ENCODE measurements at regions not wholly inside any gene's neighbourhood (a gene's known extent, or its start where the extent isn't known, plus 50 kb on each side); places are given as distances from the start of the nearest gene placed in this dataset.
"Not testable (repeated sequence)": the region's sequence is repeated elsewhere in the genome, so short reads cannot be mapped to it uniquely, and the experiment has no call there.

GRCh38 chr6:18527836-18528743 lies 140.9 kb downstream of the RNF144B start:
- DNase-seq (ENCODE audit: low read depth in 1 of 2, low spot score in 1 of 2): peak in 1 of 2 experiments; percentile 42
- TF ChIP-seq JUND (IDR thresholded peaks at IDR 0.05; ENCODE audit: low read depth): no peak
- in situ Hi-C loops (cut with HindIII; ENCODE audit: low pct_unique_long_range_greater_than_20kb, low sequenced_read_pairs): no loop called here

GRCh38 chr6:18530201-18530600 lies 143.1 kb downstream of the RNF144B start:
- in situ Hi-C loops (cut with HindIII; ENCODE audit: low pct_unique_long_range_greater_than_20kb, low sequenced_read_pairs): no loop called here
- no peak for TF ChIP-seq JUND (IDR thresholded peaks at IDR 0.05; ENCODE audit: low read depth)
- no peak for DNase-seq (ENCODE audit: low read depth in 1 of 2, low spot score in 1 of 2)

GRCh38 chr6:18532139-18532538 lies 145.0 kb downstream of the RNF144B start:
- no peak for TF ChIP-seq JUND (IDR thresholded peaks at IDR 0.05; ENCODE audit: low read depth)
- no peak for DNase-seq (ENCODE audit: low read depth in 1 of 2, low spot score in 1 of 2)
- in situ Hi-C loops (cut with HindIII; ENCODE audit: low pct_unique_long_range_greater_than_20kb, low sequenced_read_pairs): no loop called here

- in situ Hi-C loops (cut with HindIII; ENCODE audit: low pct_unique_long_range_greater_than_20kb, low sequenced_read_pairs): no loop called here
- no peak for TF ChIP-seq JUND (IDR thresholded peaks at IDR 0.05; ENCODE audit: low read depth)
- no peak for DNase-seq (ENCODE audit: low read depth in 1 of 2, low spot score in 1 of 2)
Measured at GRCh38 chr6:18533793-18534192, 146.6 kb downstream of the RNF144B start.

- no peak for DNase-seq (ENCODE audit: low read depth in 1 of 2, low spot score in 1 of 2)
- in situ Hi-C loops (cut with HindIII; ENCODE audit: low pct_unique_long_range_greater_than_20kb, low sequenced_read_pairs): no loop called here
- TF ChIP-seq JUND (IDR thresholded peaks at IDR 0.05; ENCODE audit: low read depth): no peak
Measured at GRCh38 chr6:18536591-18537055, 149.5 kb downstream of the RNF144B start.

- in situ Hi-C loops (cut with HindIII; ENCODE audit: low pct_unique_long_range_greater_than_20kb, low sequenced_read_pairs): no loop called here
Measured at GRCh38 chr6:18538315-18538714, 151.2 kb downstream of the RNF144B start.

GRCh38 chr6:18543051-18543450 lies 155.9 kb downstream of the RNF144B start:
- DNase-seq (ENCODE audit: low read depth in 1 of 2, low spot score in 1 of 2): no peak
- TF ChIP-seq JUND (IDR thresholded peaks at IDR 0.05; ENCODE audit: low read depth): no peak
- in situ Hi-C loops (cut with HindIII; ENCODE audit: low pct_unique_long_range_greater_than_20kb, low sequenced_read_pairs): no loop called here

More at GRCh38 chr6:18538315-18538714, 151.2 kb downstream of the RNF144B start:
- TF ChIP-seq JUND (IDR thresholded peaks at IDR 0.05; ENCODE audit: low read depth): no peak
- DNase-seq (ENCODE audit: low read depth in 1 of 2, low spot score in 1 of 2): no peak

GRCh38 chr6:18545142-18545541 lies 158.0 kb downstream of the RNF144B start:
- DNase-seq (ENCODE audit: low read depth in 1 of 2, low spot score in 1 of 2); in situ Hi-C loops (cut with HindIII; ENCODE audit: low pct_unique_long_range_greater_than_20kb, low sequenced_read_pairs): not testable (repeated sequence)

- no peak for DNase-seq (ENCODE audit: low read depth in 1 of 2, low spot score in 1 of 2)
- in situ Hi-C loops (cut with HindIII; ENCODE audit: low pct_unique_long_range_greater_than_20kb, low sequenced_read_pairs): no loop called here
Measured at GRCh38 chr6:18545726-18546125, 158.6 kb downstream of the RNF144B start.

GRCh38 chr6:18550119-18550518 lies 163.0 kb downstream of the RNF144B start:
- DNase-seq (ENCODE audit: low read depth in 1 of 2, low spot score in 1 of 2): no peak
- in situ Hi-C loops (cut with HindIII; ENCODE audit: low pct_unique_long_range_greater_than_20kb, low sequenced_read_pairs): no loop called here
- TF ChIP-seq JUND (IDR thresholded peaks at IDR 0.05; ENCODE audit: low read depth): no peak

More at GRCh38 chr6:18545726-18546125, 158.6 kb downstream of the RNF144B start:
- no peak for TF ChIP-seq JUND (IDR thresholded peaks at IDR 0.05; ENCODE audit: low read depth)

GRCh38 chr6:18551228-18551627 lies 164.1 kb downstream of the RNF144B start:
- in situ Hi-C loops (cut with HindIII; ENCODE audit: low pct_unique_long_range_greater_than_20kb, low sequenced_read_pairs): no loop called here
- TF ChIP-seq JUND (IDR thresholded peaks at IDR 0.05; ENCODE audit: low read depth): no peak
- no peak for DNase-seq (ENCODE audit: low read depth in 1 of 2, low spot score in 1 of 2)

- in situ Hi-C loops (cut with HindIII; ENCODE audit: low pct_unique_long_range_greater_than_20kb, low sequenced_read_pairs): no loop called here
- DNase-seq (ENCODE audit: low read depth in 1 of 2, low spot score in 1 of 2): no peak
- TF ChIP-seq JUND (IDR thresholded peaks at IDR 0.05; ENCODE audit: low read depth): no peak
Measured at GRCh38 chr6:18555750-18556149, 168.6 kb downstream of the RNF144B start.

- in situ Hi-C loops (cut with HindIII; ENCODE audit: low pct_unique_long_range_greater_than_20kb, low sequenced_read_pairs): no loop called here
- TF ChIP-seq JUND (IDR thresholded peaks at IDR 0.05; ENCODE audit: low read depth): no peak
- DNase-seq (ENCODE audit: low read depth in 1 of 2, low spot score in 1 of 2): no peak
Measured at GRCh38 chr6:18561037-18561750, 174.0 kb downstream of the RNF144B start.

Measured in T47D (cell line).